Kidney (tissue), 13 donors: ENCODE measurements at regions not wholly inside any gene's neighbourhood (a gene's known extent, or its start where the extent isn't known, plus 50 kb on each side); places are given as distances from the start of the nearest gene placed in this dataset.

Experiments used
- DNase-seq, 5 donors: peaks; one replicate each; pipeline ENCODE4 v3.0.0-alpha.2; 2013 to 2020
- FAIRE-seq: peaks from 2 replicates; lab custom pipeline; 2012; peaks lifted over from hg19 to GRCh38; lab: Jason Lieb, UNC
- H3K27ac ChIP-seq, 2 donors: one replicate each; pipeline ENCODE4 v1.7.0; 2013; ENCODE audit warnings: low read depth in 2 of 2, low read length in 2 of 2, inconsistent platforms in 1 of 2
- H3K27me3 ChIP-seq: one replicate; pipeline ENCODE4 v1.7.1; 2013; ENCODE audit warnings: low read length, inconsistent platforms; ENCODE audit not compliant: control insufficient read depth, insufficient read depth
- H3K36me3 ChIP-seq, 3 donors: one replicate each; pipeline versions ENCODE4 v1.7.0 to v1.7.1; 2013; ENCODE audit warnings: low read length in 3 of 3, control low read depth in 1 of 3, inconsistent platforms in 1 of 3; ENCODE audit not compliant: insufficient read depth in 3 of 3, control insufficient read depth in 2 of 3
- H3K4me1 ChIP-seq, 3 donors: one replicate each; pipeline versions ENCODE4 v1.7.0 to v1.7.1; 2013; ENCODE audit warnings: low read length in 3 of 3, inconsistent platforms in 1 of 3, low read depth in 1 of 3; ENCODE audit not compliant: control insufficient read depth in 2 of 3, insufficient read depth in 2 of 3
- H3K4me3 ChIP-seq, 3 donors: one replicate each; pipeline versions ENCODE4 v1.7.0 to v1.8.1; 2013; ENCODE audit warnings: low read length in 3 of 3, control low read depth in 1 of 3, inconsistent platforms in 1 of 3
- H3K9ac ChIP-seq, 3 donors: one replicate each; pipeline versions ENCODE4 v1.7.0 to v1.7.1; 2013; ENCODE audit warnings: low read length in 3 of 3, control low read depth in 1 of 3, inconsistent platforms in 1 of 3
- H3K9me3 ChIP-seq, 3 donors: one replicate each; pipeline versions ENCODE4 v1.7.0 to v1.7.1; 2013; ENCODE audit warnings: low read length in 3 of 3, control low read depth in 1 of 3, inconsistent platforms in 1 of 3; ENCODE audit not compliant: control insufficient read depth in 2 of 3, insufficient read depth in 1 of 3
- CTCF ChIP-seq: IDR thresholded peaks from 3 replicates; pipeline ENCODE4 v1.5.1; 2012; ENCODE audit warnings: mild to moderate bottlenecking, moderate library complexity, borderline replicate concordance; ENCODE audit not compliant: insufficient read depth; ENCODE audit errors: extremely low read depth
- intact Hi-C: fragments of 100-400 bp; cut with DNase I; formaldehyde crosslinking; loops from one replicate; pipeline ENCODE4 v1.11.1; 2022
- donor health status: control.
- donor health status: control.
- donor health status: control.
- donor health status: control.
- donor health status: control.
- donor health status: DM: yes; HTN: yes; CAD: no.
- donor health status: Normal renal cell carcinoma (clear cell type).

GRCh38 chr9:32319312-32319929 lies 65.0 kb upstream of the ACO1 start:
- intact Hi-C loops, result no loop called here
- H3K36me3 ChIP-seq, result no peaks in the 10 kb centered on the region
- H3K27ac ChIP-seq, result no peak overlapping the region
- no peak overlapping the region for H3K9ac ChIP-seq
- no peaks in the 10 kb centered on the region for H3K9me3 ChIP-seq
- FAIRE-seq (no peak), DNase-seq (no peak)
- H3K27me3 ChIP-seq, result no peaks in the 10 kb centered on the region
- H3K4me3 ChIP-seq, result no peak overlapping the region
- no peaks in the 10 kb centered on the region for H3K4me1 ChIP-seq
- TF ChIP-seq CTCF, result no peak

- H3K9me3 ChIP-seq, result no peaks in the 10 kb centered on the region
- no peaks in the 10 kb centered on the region for H3K27me3 ChIP-seq
- TF ChIP-seq CTCF, result no peak
- no peak for FAIRE-seq
- DNase-seq, result peak in 1 of 5 donors; percentile 57
- no peaks in the 10 kb centered on the region for H3K4me1 ChIP-seq
- H3K36me3 ChIP-seq, result no peaks in the 10 kb centered on the region
- H3K4me3 ChIP-seq, result no peak overlapping the region
- H3K9ac ChIP-seq, result no peak overlapping the region
- H3K27ac ChIP-seq, result no peak overlapping the region
- intact Hi-C loops, result no loop called here
Observed at GRCh38 chr9:32322622-32323021, 61.8 kb upstream of the ACO1 start.

- DNase-seq, result no peak
- H3K27me3 ChIP-seq, result no peaks in the 10 kb centered on the region
- no peak for TF ChIP-seq CTCF
- no peaks in the 10 kb centered on the region for H3K36me3 ChIP-seq
- no peak overlapping the region for H3K27ac ChIP-seq
- intact Hi-C loops, result no loop called here
- no peak overlapping the region for H3K9ac ChIP-seq
- no peaks in the 10 kb centered on the region for H3K9me3 ChIP-seq
- no peaks in the 10 kb centered on the region for H3K4me1 ChIP-seq
- no peak overlapping the region for H3K4me3 ChIP-seq
- no peak for FAIRE-seq
Observed at GRCh38 chr9:32326146-32326545, 58.3 kb upstream of the ACO1 start.

GRCh38 chr9:32331240-32331639 lies 53.2 kb upstream of the ACO1 start:
- Histone ChIP-seq H3K27me3 (no peaks in the 10 kb centered on the region), H3K27ac (no peak overlapping the region)
- FAIRE-seq, result no peak

More at GRCh38 chr9:32331240-32331639, 53.2 kb upstream of the ACO1 start:
- Histone ChIP-seq H3K4me3 (no peak overlapping the region), H3K36me3 (no peaks in the 10 kb centered on the region), H3K9ac (no peak overlapping the region), H3K9me3 (no peaks in the 10 kb centered on the region), H3K4me1 (no peaks in the 10 kb centered on the region)
- DNase-seq, result no peak
- intact Hi-C loops, result no loop called here
- no peak for TF ChIP-seq CTCF
